IPS DF 6.9 (cell line): ENCODE measurements at regions not wholly inside any gene's neighbourhood (a gene's known extent, or its start where the extent isn't known, plus 50 kb on each side); places are given as distances from the start of the nearest gene placed in this dataset.

ENCODE experiments used
- DNase-seq: peaks from one replicate; pipeline ENCODE4 v3.0.0-alpha.2; 2013; ENCODE audit warnings: low read depth, low spot score
- H3K27ac ChIP-seq: one replicate; pipeline ENCODE4 v1.5.1; 2013; ENCODE audit warnings: low read length, control low read depth
- H3K27me3 ChIP-seq: 2 replicates; pipeline ENCODE4 v1.6.1; 2013; ENCODE audit warnings: mild to moderate bottlenecking, low read length; ENCODE audit not compliant: control insufficient read depth, insufficient read depth
- H3K36me3 ChIP-seq: 2 replicates; pipeline ENCODE4 v1.6.1; 2013; ENCODE audit warnings: low read length; ENCODE audit not compliant: control insufficient read depth, insufficient read depth
- H3K4me1 ChIP-seq: 2 replicates; pipeline ENCODE4 v1.6.1; 2013; ENCODE audit warnings: low read length; ENCODE audit not compliant: control insufficient read depth, insufficient read depth
- H3K4me3 ChIP-seq: 2 replicates; pipeline ENCODE4 v1.5.1; 2013; ENCODE audit warnings: mild to moderate bottlenecking, low read length
- H3K9me3 ChIP-seq: 2 replicates; pipeline ENCODE4 v1.6.1; 2013; ENCODE audit warnings: low read length, inconsistent platforms; ENCODE audit not compliant: control insufficient read depth, insufficient read depth
- WGBS: extraction: QIAGEN DNeasy Blood & Tissue Kit; methylation state at CpG from one replicate; pipeline ENCODE4 v1.1.7; 2013; ENCODE audit warnings: mixed read lengths, missing lambda C conversion rate; ENCODE audit not compliant: insufficient read length, insufficient coverage; 5-methylcytosine and 5-hydroxymethylcytosine counted together

GRCh38 chr5:88489364-88489763 lies 220.7 kb upstream of the TMEM161B start:
- Histone ChIP-seq H3K4me3 (no peak overlapping the region), H3K4me1 (no peaks in the 10 kb centered on the region), H3K27me3 (no peaks in the 10 kb centered on the region), H3K36me3 (no peaks in the 10 kb centered on the region), H3K9me3 (no peaks in the 10 kb centered on the region), H3K27ac (no peak overlapping the region)
- WGBS, result no CpG with 5 or more reads among the region's 6 CpGs
- peak; percentile 4 for DNase-seq

DNA sequence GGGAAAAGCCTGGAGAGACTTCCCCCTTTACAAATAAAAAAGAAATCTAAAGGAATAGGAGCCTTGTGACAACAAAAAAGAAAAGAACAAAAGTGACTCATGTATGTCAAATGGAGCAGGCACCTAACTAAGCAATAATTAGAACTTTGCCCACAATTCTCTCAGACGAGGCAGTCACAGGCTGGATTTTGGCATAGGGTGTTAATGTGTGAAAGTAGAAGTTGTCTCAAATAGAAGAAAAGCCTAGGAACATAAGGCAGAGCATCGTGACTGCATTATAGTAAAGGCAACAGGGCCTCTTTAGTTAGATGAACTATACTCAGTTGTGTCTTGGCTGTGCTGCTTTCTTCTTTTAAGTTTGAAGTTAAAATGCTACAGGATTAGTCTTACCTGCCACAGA lies 219.9 kb upstream of the TMEM161B start:
- Histone ChIP-seq H3K4me1 (peaks cover 1% of the 10 kb centered on the region; the same call in 1 of the 2 replicates), H3K4me3 (no peak overlapping the region), H3K9me3 (no peaks in the 10 kb centered on the region), H3K27me3 (no peaks in the 10 kb centered on the region), H3K27ac (no peak overlapping the region), H3K36me3 (no peaks in the 10 kb centered on the region)
- DNase-seq, result no peak
- WGBS, result no CpG with 5 or more reads among the region's 2 CpGs

DNA sequence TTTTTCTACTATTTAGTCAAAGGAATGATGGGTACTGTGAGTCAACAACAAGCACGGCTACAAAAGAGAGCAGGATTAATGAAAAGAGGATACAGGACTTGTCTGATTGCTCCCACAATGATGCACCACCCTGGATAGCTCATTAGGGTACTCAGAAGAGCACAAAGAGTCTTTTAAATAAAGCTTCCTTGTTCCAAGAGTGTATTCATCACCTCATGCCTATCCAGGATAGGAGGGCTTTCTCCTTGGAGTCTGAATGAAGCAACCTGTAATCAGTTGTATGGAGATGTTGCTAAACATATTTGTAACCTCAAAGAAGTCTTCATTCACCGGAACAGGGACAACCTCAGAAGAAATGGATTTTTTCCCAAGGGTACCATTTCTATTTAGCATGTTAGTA lies 219.5 kb upstream of the TMEM161B start:
- Histone ChIP-seq H3K4me3 (no peak overlapping the region), H3K27ac (no peak overlapping the region), H3K27me3 (no peaks in the 10 kb centered on the region), H3K9me3 (no peaks in the 10 kb centered on the region), H3K4me1 (peaks cover 1% of the 10 kb centered on the region; the same call in 1 of the 2 replicates), H3K36me3 (no peaks in the 10 kb centered on the region)
- DNase-seq, result no peak
- no CpG with 5 or more reads among the region's 2 CpGs for WGBS

DNA sequence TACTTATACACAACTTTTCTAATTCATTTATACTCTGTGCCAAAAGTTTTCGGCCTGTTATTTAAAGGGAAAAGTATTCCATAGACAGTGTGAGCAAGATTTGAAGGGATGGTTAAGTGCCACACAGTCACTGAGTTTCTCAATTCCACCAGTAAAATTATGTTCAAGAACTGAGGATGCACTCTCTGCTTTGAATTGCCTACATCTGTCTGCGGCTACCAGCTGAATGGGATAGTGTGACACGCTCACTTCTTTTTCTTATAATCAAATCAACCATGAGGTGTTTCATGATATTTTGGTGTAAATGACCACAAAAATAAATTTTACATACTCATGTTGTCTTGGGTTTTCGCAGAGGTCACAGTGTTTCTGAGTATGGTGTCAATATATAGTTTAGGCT lies 218.4 kb upstream of the TMEM161B start:
- Histone ChIP-seq H3K9me3 (no peaks in the 10 kb centered on the region), H3K27ac (no peak overlapping the region), H3K4me1 (peaks cover 1% of the 10 kb centered on the region; the same call in 1 of the 2 replicates), H3K4me3 (no peak overlapping the region), H3K36me3 (no peaks in the 10 kb centered on the region), H3K27me3 (no peaks in the 10 kb centered on the region)
- DNase-seq, result no peak
- WGBS, result no CpG with 5 or more reads among the region's 4 CpGs

DNA sequence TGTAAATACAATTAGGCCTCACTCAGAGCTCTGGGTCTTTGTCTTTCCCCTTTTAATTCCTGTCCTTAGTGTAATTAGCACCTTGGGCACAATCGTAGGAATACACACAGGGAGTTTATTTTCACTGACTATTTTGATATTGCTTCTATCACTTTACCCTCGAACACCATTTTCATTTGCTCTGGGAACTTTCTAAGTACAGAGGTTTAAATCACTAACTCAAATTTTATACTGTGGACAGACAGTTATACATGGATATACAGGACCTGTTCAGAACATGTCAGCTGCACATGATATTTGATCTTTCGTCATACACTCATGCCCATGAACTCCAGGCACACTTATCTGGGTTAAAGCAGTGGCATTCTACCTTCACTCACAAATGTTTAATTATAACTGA lies 217.8 kb upstream of the TMEM161B start:
- H3K36me3 ChIP-seq, result no peaks in the 10 kb centered on the region
- H3K27me3 ChIP-seq, result no peaks in the 10 kb centered on the region
- H3K9me3 ChIP-seq, result no peaks in the 10 kb centered on the region
- H3K4me3 ChIP-seq, result no peak overlapping the region
- no peak for DNase-seq
- H3K4me1 ChIP-seq, result peaks cover 1% of the 10 kb centered on the region; the same call in 1 of the 2 replicates
- WGBS, result no CpG with 5 or more reads among the region's 3 CpGs
- no peak overlapping the region for H3K27ac ChIP-seq

DNA sequence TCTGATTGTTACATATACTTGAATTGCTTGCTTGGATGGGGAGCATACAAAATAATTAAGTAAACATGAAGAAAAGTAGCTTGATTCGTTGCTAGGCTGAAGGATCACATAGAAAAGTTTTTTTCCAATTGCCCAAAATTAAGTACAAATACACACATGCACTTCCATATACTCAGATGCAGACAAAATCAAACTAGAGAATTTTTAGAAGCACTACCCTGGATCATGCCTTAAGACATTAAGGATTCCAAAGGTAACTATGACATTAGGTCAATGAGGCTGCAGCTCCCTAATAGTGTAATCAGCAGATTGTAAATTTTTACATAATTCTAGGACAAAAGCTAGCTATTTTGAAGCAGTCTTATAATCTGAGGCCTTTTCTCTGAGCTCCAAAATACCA lies 216.9 kb upstream of the TMEM161B start:
- DNase-seq, result no peak
- no peaks in the 10 kb centered on the region for H3K27me3 ChIP-seq
- no peak overlapping the region for H3K27ac ChIP-seq
- WGBS, result no CpG with 5 or more reads among the region's 1 CpG
- H3K36me3 ChIP-seq, result no peaks in the 10 kb centered on the region
- H3K4me1 ChIP-seq, result peaks cover 4% of the 10 kb centered on the region; the same call in 1 of the 2 replicates
- no peak overlapping the region for H3K4me3 ChIP-seq
- H3K9me3 ChIP-seq, result no peaks in the 10 kb centered on the region

DNA sequence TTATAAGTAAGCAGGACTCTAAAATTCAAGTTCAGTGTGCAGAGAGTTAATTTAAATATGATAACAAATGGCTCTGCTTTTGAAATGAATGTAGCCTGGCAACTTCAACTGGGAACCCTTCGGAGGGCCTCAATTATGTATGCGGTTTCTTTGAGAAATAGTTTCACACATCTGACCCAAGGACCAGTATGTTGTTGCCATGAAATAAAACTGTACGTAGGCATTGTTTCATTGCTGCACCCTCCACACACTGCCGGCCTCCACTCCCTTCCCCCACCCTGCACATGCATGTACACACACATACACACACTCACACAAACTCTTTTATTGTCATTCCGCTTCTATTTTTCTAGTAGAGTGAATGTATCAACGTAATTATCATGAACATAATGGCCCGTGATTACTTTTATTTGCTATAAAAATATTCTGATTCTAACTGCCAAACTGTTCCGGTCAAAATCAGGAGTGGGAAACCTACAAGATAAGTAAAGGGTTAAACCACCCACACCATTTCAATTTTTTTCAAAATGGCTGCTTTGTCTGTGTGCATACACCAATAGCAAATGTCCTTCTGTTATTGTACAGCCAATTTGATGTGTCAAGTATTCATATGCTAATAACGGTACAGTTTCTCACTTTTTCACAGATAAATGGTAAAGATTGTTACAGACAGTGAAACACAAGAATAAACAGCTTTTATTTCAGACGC lies 215.5 kb upstream of the TMEM161B start:
- Histone ChIP-seq H3K4me1 (peaks cover 4% of the 10 kb centered on the region; the same call in 1 of the 2 replicates), H3K27ac (no peak overlapping the region), H3K36me3 (no peaks in the 10 kb centered on the region), H3K27me3 (no peaks in the 10 kb centered on the region), H3K4me3 (no peak overlapping the region), H3K9me3 (no peaks in the 10 kb centered on the region)
- no peak for DNase-seq
- no CpG with 5 or more reads among the region's 10 CpGs for WGBS

- H3K9me3 ChIP-seq, result no peaks in the 10 kb centered on the region
- H3K4me3 ChIP-seq, result no peak overlapping the region
- no peaks in the 10 kb centered on the region for H3K36me3 ChIP-seq
- H3K27ac ChIP-seq, result no peak overlapping the region
- H3K4me1 ChIP-seq, result peaks cover 4% of the 10 kb centered on the region; the same call in 1 of the 2 replicates
- DNase-seq, result no peak
- no CpG with 5 or more reads among the region's 5 CpGs for WGBS
- H3K27me3 ChIP-seq, result no peaks in the 10 kb centered on the region
These were observed 212.3 kb upstream of the TMEM161B start for GRCh38 chr5:88480801-88481499.

GRCh38 chr5:88480245-88480644 lies 211.6 kb upstream of the TMEM161B start:
- no peak overlapping the region for H3K27ac ChIP-seq
- H3K27me3 ChIP-seq, result no peaks in the 10 kb centered on the region
- peaks cover 4% of the 10 kb centered on the region; the same call in 1 of the 2 replicates for H3K4me1 ChIP-seq
- H3K9me3 ChIP-seq, result no peaks in the 10 kb centered on the region
- no CpG with 5 or more reads among the region's 4 CpGs for WGBS
- H3K36me3 ChIP-seq, result no peaks in the 10 kb centered on the region
- DNase-seq, result no peak
- no peak overlapping the region for H3K4me3 ChIP-seq

GRCh38 chr5:88474574-88474973 lies 205.9 kb upstream of the TMEM161B start:
- no peak for DNase-seq
- H3K4me1 ChIP-seq, result no peaks in the 10 kb centered on the region
- no CpG with 5 or more reads among the region's 1 CpG for WGBS
- no peak overlapping the region for H3K27ac ChIP-seq
- no peaks in the 10 kb centered on the region for H3K27me3 ChIP-seq
- no peaks in the 10 kb centered on the region for H3K9me3 ChIP-seq
- no peak overlapping the region for H3K4me3 ChIP-seq
- no peaks in the 10 kb centered on the region for H3K36me3 ChIP-seq
